NCI-H2029 (cell line): ENCODE measurements at regions not wholly inside any gene's neighbourhood (a gene's known extent, or its start where the extent isn't known, plus 50 kb on each side); places are given as distances from the start of the nearest gene placed in this dataset.
A peak's percentile ranks its signal among the peaks of the same experiment; 100 is the strongest.
"Not testable (repeated sequence)": the region's sequence is repeated elsewhere in the genome, so short reads cannot be mapped to it uniquely, and the experiment has no call there.

Source experiments
- DNase-seq: peaks from one replicate; lab custom pipeline; 2025; lab: John Stamatoyannopoulos, UW

DNA sequence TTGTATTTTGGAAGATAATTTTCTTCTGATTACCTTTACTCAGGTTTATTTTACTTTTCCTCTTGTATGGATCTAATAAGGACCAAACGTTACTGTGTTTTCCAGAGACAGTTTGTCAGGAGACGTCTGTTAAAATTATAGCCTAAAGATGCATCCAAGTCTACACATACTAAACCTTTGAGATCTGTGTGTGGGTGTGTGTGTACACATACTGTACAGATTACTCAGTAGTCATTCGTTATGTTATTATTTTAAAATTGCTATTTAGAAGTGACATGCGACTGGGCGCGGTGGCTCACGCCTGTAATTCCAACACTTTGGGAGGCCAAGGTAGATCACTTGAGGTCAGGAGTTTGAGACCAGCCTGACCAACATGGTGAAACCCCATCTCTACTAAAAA lies 51.6 kb upstream of the CNTLN start:
- DNase-seq, result no peak

DNA sequence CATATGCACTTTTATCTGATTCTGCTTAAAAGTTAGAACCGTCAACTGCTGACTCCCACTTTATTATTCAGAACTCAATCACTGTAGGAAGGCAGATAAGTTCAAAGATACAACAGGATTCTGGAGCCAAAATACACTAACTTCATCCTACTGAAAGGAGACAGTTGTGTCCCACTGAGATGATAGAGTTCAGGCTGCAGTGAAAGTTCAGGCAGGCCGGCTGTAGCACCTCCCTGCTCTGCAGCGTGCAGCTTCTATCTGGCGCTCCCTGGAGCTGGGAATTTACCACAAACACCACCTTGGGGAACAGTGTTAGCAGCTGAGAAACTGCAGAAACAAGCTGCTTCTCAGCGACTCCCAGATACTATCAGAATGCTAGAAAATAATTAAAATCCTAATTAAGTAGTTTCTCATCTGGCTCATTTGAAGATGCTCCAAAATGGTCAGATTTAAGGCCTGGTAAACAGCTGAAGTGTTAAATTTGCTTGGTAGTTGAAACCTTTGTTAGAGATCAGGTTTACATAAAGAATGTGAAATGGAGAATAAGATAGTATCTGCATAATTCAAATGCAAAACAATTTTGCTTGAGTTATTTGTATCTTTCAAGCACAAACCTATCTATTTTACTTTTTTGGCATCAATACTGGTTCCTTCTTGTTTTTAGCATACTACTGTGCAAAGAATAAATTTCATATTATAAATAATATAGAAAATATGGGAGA lies 52.3 kb upstream of the CNTLN start:
- DNase-seq, result no peak

GRCh38 chr9:17081814-17082213 lies 53.0 kb upstream of the CNTLN start:
- no peak for DNase-seq

- DNase-seq, result no peak
These were observed 53.5 kb upstream of the CNTLN start for GRCh38 chr9:17081351-17081750.

DNA sequence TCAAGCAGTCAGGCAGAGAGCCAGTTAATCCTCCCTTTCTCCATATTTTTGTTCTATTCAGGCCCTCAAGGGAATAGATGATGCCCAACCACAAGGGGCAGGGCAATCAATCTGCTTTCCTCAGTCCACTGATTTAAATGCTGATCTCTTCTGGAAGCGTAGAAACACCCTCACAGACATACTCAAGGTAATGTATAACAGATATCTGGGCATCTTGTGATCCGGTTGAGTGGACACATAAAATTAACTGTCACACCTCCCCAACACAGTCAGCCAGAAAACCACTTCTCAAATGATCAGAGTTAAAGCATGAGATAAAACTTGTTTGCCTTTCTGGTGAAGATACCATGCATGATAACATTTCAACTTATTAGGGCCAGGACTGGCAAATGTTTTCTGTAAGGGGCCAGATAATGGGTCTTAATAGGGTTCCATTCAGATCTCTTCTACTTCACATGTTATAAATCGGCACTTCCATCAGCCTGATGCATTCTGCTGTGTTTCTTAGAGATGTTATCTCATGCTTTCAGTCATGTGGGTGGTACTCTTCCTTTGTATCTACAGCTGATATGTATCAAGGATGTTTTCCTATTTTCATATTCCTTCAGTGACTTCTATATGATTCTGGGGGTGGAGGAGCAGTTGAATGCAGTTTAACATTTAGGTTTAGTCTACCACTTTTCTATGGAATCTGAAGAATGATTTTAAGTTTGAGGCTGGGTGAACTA lies 58.9 kb upstream of the CNTLN start:
- DNase-seq, result no peak

- no peak for DNase-seq
These were observed 59.6 kb upstream of the CNTLN start for GRCh38 chr9:17075146-17075757.

DNA sequence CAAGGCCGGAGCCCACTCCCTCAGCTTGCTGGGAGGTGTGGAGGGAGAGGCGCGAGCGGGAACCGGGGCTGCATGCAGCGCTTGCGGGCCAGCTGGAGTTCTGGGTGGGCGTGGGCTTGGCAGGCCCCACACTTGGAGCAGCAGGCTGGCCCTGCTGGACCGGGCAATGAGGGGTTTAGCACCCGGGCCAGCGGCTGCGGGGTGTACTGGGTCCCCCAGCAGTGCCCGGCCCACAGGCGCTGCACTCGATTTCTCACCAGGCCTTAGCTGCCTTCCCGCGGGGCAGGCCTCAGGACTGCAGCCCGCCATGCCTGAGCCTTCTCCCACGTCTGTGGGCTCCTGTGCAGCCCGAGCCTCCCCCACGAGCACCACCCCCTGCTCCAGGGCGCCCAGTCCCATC lies 62.3 kb upstream of the CNTLN start:
- DNase-seq, result not testable (repeated sequence)

GRCh38 chr9:17068671-17069070 lies 66.2 kb upstream of the CNTLN start:
- no peak for DNase-seq

DNA sequence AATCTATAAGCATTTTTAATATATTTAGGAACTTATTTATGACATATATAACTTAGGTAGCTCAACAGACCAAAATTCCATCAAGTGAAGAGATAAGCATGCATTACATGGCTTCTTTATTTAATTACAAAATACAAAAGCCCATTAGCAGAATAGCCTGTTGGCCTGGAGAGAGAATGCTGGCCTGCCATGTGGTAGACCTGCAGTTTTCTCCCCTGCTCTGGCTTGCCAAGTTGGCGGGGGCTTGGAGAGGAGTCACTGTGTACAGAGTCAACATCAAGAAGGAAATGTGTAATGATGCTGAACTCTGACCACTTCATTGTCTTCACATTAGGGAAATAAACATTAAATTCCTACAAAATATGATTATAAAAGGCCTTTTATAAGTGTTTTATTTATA lies 69.8 kb upstream of the CNTLN start:
- peak; percentile 17 for DNase-seq

DNA sequence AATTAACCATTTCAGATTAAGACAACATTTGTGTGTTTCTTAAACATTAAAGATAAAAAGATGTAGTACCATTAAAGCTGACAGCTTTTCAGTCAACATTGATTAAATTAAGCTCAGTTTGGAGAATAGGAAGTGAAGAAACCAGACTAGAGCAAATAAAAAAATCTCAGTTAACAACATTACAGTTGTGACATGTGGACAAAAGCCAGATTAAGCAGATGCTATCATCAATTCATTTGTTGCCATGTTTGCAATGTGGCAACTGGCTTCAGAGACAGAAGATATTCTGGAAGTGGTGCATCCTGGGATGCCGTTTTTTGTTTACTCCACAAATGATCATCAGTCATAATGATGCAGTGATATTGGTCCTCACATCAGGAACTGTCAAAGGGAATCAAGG lies 70.3 kb upstream of the CNTLN start:
- peak; percentile 28 for DNase-seq

- DNase-seq, result peak; percentile 2
These were observed 71.2 kb upstream of the CNTLN start for GRCh38 chr9:17063535-17064135.

- no peak for DNase-seq
These were observed 72.3 kb upstream of the CNTLN start for GRCh38 chr9:17062497-17062896.

GRCh38 chr9:17060450-17060849 lies 74.4 kb upstream of the CNTLN start:
- DNase-seq, result no peak

DNA sequence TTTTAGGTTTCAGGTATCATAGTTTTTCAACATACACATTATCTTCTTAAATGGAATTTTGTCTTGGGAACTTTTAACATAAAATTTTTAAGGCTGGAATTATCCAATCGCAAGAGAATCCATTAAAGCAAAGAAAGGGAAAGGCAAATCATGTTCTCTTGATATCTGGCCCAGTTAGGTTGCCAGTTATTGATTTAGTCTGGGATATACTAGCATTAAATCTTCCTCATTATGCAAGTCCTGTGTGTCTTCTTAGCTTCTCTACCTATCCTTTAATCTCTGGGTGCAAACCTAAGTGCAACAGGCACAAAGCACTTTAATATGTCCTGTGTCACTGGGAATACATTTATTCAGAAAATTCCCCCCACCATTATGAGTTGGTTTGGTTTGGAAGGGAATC lies 75.4 kb upstream of the CNTLN start:
- no peak for DNase-seq

DNA sequence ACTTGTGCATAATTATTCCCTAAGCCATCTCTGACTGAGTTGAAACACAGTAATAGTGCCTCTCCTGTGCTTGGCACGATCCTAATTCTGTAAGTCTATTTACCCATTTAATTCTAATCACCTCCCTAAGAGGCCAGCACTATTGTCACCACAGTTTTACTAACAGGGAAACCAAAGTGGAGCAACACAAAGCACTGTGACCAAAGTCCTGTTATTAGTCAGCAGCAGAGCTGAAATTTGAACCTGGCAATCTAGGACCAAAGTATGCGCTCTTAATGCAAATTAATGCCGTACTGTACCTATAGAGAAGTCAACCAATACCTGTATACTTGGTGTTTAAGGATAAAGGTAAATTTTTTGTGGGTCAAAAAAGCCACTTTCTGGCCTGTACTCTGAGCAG lies 77.1 kb upstream of the CNTLN start:
- DNase-seq, result no peak

- DNase-seq, result no peak
These were observed 82.2 kb upstream of the CNTLN start for GRCh38 chr9:17052626-17053025.

GRCh38 chr9:17045381-17045940 lies 89.4 kb upstream of the CNTLN start:
- DNase-seq, result no peak

DNA sequence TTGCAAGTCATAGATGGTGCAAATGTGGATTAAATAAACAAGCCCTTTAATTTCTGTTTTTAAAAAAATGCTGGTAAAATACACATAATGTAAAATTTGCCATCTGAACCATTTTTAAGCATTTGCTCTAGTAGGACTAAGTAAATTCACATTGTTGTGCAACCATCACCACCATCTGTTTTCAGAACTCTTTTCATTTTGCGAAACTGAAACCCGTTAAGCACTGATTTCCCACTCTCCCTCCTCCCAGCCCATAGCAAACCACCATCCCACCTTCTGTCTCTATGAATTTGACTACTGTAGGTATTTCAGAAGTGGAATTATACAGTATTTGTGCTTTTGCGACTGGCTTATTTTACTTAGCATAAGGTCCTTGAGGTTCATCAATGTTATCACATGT lies 103.3 kb upstream of the CNTLN start:
- no peak for DNase-seq

GRCh38 chr9:17025281-17025680 lies 109.6 kb upstream of the CNTLN start:
- DNase-seq, result no peak

DNA sequence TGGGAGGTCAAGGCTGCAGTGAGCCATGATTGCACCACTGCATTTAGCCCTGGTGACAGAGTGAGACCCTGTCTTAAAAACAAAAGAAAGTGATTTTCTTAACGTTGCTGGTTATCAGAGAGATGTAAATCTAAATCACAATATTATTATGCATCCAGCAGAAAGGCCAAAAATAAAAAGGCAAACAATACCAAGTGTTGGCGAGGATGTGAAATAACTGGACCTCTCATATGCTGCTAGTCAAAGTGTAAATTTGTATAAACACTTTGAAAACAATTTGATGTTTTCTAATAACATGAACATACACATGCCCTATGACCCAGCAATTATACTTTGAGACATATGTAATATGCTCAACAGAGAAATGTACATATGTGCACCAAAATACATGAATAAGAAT lies 110.7 kb upstream of the CNTLN start:
- no peak for DNase-seq

DNA sequence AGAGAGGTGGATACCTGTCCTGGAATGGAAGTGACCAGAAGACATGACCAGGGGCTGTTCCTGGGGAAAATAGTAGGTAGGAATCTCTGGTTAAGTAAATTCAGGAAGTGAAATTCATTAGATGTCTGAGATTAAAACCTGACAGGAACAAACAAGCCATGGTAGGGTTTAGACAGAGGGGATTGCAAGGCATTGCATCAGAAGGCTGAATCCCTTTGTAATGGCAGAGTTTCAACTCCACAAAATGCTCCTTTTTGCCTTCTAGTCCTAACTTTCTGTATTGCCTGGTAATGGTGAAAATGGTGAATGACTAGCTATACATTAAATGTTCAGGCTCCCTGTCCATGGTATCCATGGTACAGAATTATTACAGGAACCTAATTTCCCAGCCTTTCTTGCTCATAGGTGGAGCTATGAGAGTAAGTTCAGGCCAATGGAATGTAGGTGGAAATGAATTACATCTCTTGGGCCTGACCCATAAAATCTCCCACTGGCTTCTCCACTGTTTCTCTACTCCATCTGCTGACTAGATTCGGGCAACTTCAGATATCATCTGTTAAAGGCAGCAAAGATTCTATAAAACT lies 113.4 kb upstream of the CNTLN start:
- no peak for DNase-seq

GRCh38 chr9:17019398-17019797 lies 115.4 kb upstream of the CNTLN start:
- DNase-seq, result no peak
